ENCODE measurements at regions not wholly inside any gene's neighbourhood (a gene's known extent, or its start where the extent isn't known, plus 50 kb on each side); places are given as distances from the start of the nearest gene placed in this dataset.

GRCh38 chr13:40476175-40476958 is 190.1 kb downstream of the FOXO1 start:
- no peak overlapping the region for H3K4me3 ChIP-seq (ENCODE audit: low read depth, low read length)
- H3K36me3 ChIP-seq (ENCODE audit: control insufficient read depth in 1 of 2, insufficient read depth in 2 of 2, low read length in 2 of 2): no peaks in the 10 kb centered on the region
- H3K79me2 ChIP-seq (ENCODE audit: control insufficient read depth, insufficient read depth, low read length, poor library complexity): no peaks in the 10 kb centered on the region
- peak; percentile 46 to 70 for DNase-seq
- no CpG with 5 or more reads among the region's 4 CpGs for WGBS (ENCODE audit: extremely low coverage, insufficient coverage, insufficient read length)
- H4K12ac ChIP-seq (ENCODE audit: low read depth, low read length): no peak overlapping the region
- H2BK120ac ChIP-seq (ENCODE audit: insufficient read depth, low read length, poor library complexity): no peak overlapping the region
- H3K79me1 ChIP-seq (ENCODE audit: low read length): peaks cover 10% of the 10 kb centered on the region
- no peak overlapping the region for H2AK5ac ChIP-seq (ENCODE audit: low read length)
- H3K27ac ChIP-seq (ENCODE audit: low read depth, low read length): no peak overlapping the region
- H3K14ac ChIP-seq (ENCODE audit: low read length): no peak overlapping the region
- no peak overlapping the region for H3K23ac ChIP-seq (ENCODE audit: low read length)
- no peak overlapping the region for H3K4ac ChIP-seq (ENCODE audit: low read depth, low read length)
- H2AFZ ChIP-seq (ENCODE audit: insufficient read depth, low read length, poor library complexity): no peak overlapping the region
- no peak overlapping the region for H4K8ac ChIP-seq (ENCODE audit: low read depth, low read length)
- no peak overlapping the region for H3K9ac ChIP-seq (ENCODE audit: low read length)
- H2BK5ac ChIP-seq (ENCODE audit: low read depth, low read length, poor library complexity): no peak overlapping the region
- no peaks in the 10 kb centered on the region for H3K9me3 ChIP-seq (ENCODE audit: insufficient read depth, low read depth, low read length)
- no peak overlapping the region for H2BK12ac ChIP-seq (ENCODE audit: low read length)
- no peaks in the 10 kb centered on the region for H3K27me3 ChIP-seq (ENCODE audit: insufficient read depth, low read length)
- no peak overlapping the region for H4K91ac ChIP-seq (ENCODE audit: low read depth, low read length)
- no peak overlapping the region for H3K4me2 ChIP-seq (ENCODE audit: low read length)
- peaks cover 15% of the 10 kb centered on the region in 2 experiments for H3K4me1 ChIP-seq (ENCODE audit: control insufficient read depth in 1 of 2, insufficient read depth in 2 of 2, low read length in 2 of 2)
- H3K18ac ChIP-seq (ENCODE audit: low read length): no peak overlapping the region

GRCh38 chr13:40477623-40478608 is 188.5 kb downstream of the FOXO1 start:
- H2AFZ ChIP-seq (ENCODE audit: insufficient read depth, low read length, poor library complexity): no peak overlapping the region
- peak overlapping the region; percentile 13 for H3K27ac ChIP-seq (ENCODE audit: low read depth, low read length)
- no CpG with 5 or more reads among the region's 17 CpGs for WGBS (ENCODE audit: extremely low coverage, insufficient coverage, insufficient read length)
- H3K4me1 ChIP-seq (ENCODE audit: control insufficient read depth in 1 of 2, insufficient read depth in 2 of 2, low read length in 2 of 2): peaks cover 15% of the 10 kb centered on the region in 2 experiments
- no peaks in the 10 kb centered on the region for H3K79me2 ChIP-seq (ENCODE audit: control insufficient read depth, insufficient read depth, low read length, poor library complexity)
- H3K14ac ChIP-seq (ENCODE audit: low read length): peak overlapping the region; percentile 1
- no peak overlapping the region for H2BK5ac ChIP-seq (ENCODE audit: low read depth, low read length, poor library complexity)
- H3K9ac ChIP-seq (ENCODE audit: low read length): no peak overlapping the region
- H4K12ac ChIP-seq (ENCODE audit: low read depth, low read length): no peak overlapping the region
- no peaks in the 10 kb centered on the region for H3K9me3 ChIP-seq (ENCODE audit: insufficient read depth, low read depth, low read length)
- DNase-seq: no peak
- no peak overlapping the region for H4K8ac ChIP-seq (ENCODE audit: low read depth, low read length)
- H2BK120ac ChIP-seq (ENCODE audit: insufficient read depth, low read length, poor library complexity): peak overlapping the region; percentile 0
- H4K91ac ChIP-seq (ENCODE audit: low read depth, low read length): no peak overlapping the region
- peaks cover 10% of the 10 kb centered on the region for H3K79me1 ChIP-seq (ENCODE audit: low read length)
- H3K4me3 ChIP-seq (ENCODE audit: low read depth, low read length): no peak overlapping the region
- no peak overlapping the region for H2AK5ac ChIP-seq (ENCODE audit: low read length)
- no peak overlapping the region for H3K23ac ChIP-seq (ENCODE audit: low read length)
- no peaks in the 10 kb centered on the region for H3K27me3 ChIP-seq (ENCODE audit: insufficient read depth, low read length)
- no peak overlapping the region for H3K4me2 ChIP-seq (ENCODE audit: low read length)
- no peak overlapping the region for H3K4ac ChIP-seq (ENCODE audit: low read depth, low read length)
- H3K36me3 ChIP-seq (ENCODE audit: control insufficient read depth in 1 of 2, insufficient read depth in 2 of 2, low read length in 2 of 2): no peaks in the 10 kb centered on the region
- no peak overlapping the region for H3K18ac ChIP-seq (ENCODE audit: low read length)
- no peak overlapping the region for H2BK12ac ChIP-seq (ENCODE audit: low read length)

GRCh38 chr13:40478775-40479174 is 187.7 kb downstream of the FOXO1 start:
- Histone ChIP-seq H4K91ac (ENCODE audit: low read depth, low read length) (no peak overlapping the region), H3K4me2 (ENCODE audit: low read length) (no peak overlapping the region), H3K79me2 (ENCODE audit: control insufficient read depth, insufficient read depth, low read length, poor library complexity) (no peaks in the 10 kb centered on the region), H3K23ac (ENCODE audit: low read length) (no peak overlapping the region), H2BK5ac (ENCODE audit: low read depth, low read length, poor library complexity) (no peak overlapping the region), H3K18ac (ENCODE audit: low read length) (no peak overlapping the region), H3K36me3 (ENCODE audit: control insufficient read depth in 1 of 2, insufficient read depth in 2 of 2, low read length in 2 of 2) (no peaks in the 10 kb centered on the region), H3K4me1 (ENCODE audit: control insufficient read depth in 1 of 2, insufficient read depth in 2 of 2, low read length in 2 of 2) (peaks cover 13 to 14% of the 10 kb centered on the region in 2 experiments), H3K27me3 (ENCODE audit: insufficient read depth, low read length) (no peaks in the 10 kb centered on the region), H2AK5ac (ENCODE audit: low read length) (no peak overlapping the region), H3K4ac (ENCODE audit: low read depth, low read length) (no peak overlapping the region), H2BK12ac (ENCODE audit: low read length) (no peak overlapping the region), H2BK120ac (ENCODE audit: insufficient read depth, low read length, poor library complexity) (no peak overlapping the region), H2AFZ (ENCODE audit: insufficient read depth, low read length, poor library complexity) (no peak overlapping the region), H3K4me3 (ENCODE audit: low read depth, low read length) (no peak overlapping the region), H3K14ac (ENCODE audit: low read length) (no peak overlapping the region), H3K79me1 (ENCODE audit: low read length) (peaks cover 10% of the 10 kb centered on the region), H4K8ac (ENCODE audit: low read depth, low read length) (no peak overlapping the region), H3K27ac (ENCODE audit: low read depth, low read length) (no peak overlapping the region), H4K12ac (ENCODE audit: low read depth, low read length) (no peak overlapping the region), H3K9ac (ENCODE audit: low read length) (no peak overlapping the region), H3K9me3 (ENCODE audit: insufficient read depth, low read depth, low read length) (no peaks in the 10 kb centered on the region)
- WGBS (ENCODE audit: extremely low coverage, insufficient coverage, insufficient read length): no CpG with 5 or more reads among the region's 7 CpGs
- DNase-seq: no peak

- H3K27ac ChIP-seq (ENCODE audit: low read depth, low read length): no peak overlapping the region
- peak overlapping the region; percentile 54 for H2AK5ac ChIP-seq (ENCODE audit: low read length)
- no CpG with 5 or more reads among the region's 28 CpGs for WGBS (ENCODE audit: extremely low coverage, insufficient coverage, insufficient read length)
- no peak overlapping the region for H2AFZ ChIP-seq (ENCODE audit: insufficient read depth, low read length, poor library complexity)
- peak overlapping the region; percentile 25 for H2BK120ac ChIP-seq (ENCODE audit: insufficient read depth, low read length, poor library complexity)
- no peak for DNase-seq
- H3K9ac ChIP-seq (ENCODE audit: low read length): no peak overlapping the region
- H4K91ac ChIP-seq (ENCODE audit: low read depth, low read length): peak overlapping the region; percentile 50
- H3K18ac ChIP-seq (ENCODE audit: low read length): peak overlapping the region; percentile 33
- no peak overlapping the region for H3K4me3 ChIP-seq (ENCODE audit: low read depth, low read length)
- peak overlapping the region; percentile 65 for H3K14ac ChIP-seq (ENCODE audit: low read length)
- no peak overlapping the region for H3K4me2 ChIP-seq (ENCODE audit: low read length)
- peak overlapping the region; percentile 3 for H4K8ac ChIP-seq (ENCODE audit: low read depth, low read length)
- no peak overlapping the region for H3K23ac ChIP-seq (ENCODE audit: low read length)
- H2BK12ac ChIP-seq (ENCODE audit: low read length): peak overlapping the region; percentile 59
- no peak overlapping the region for H2BK5ac ChIP-seq (ENCODE audit: low read depth, low read length, poor library complexity)
- H4K12ac ChIP-seq (ENCODE audit: low read depth, low read length): no peak overlapping the region
- H3K79me2 ChIP-seq (ENCODE audit: control insufficient read depth, insufficient read depth, low read length, poor library complexity): no peaks in the 10 kb centered on the region
- peaks cover 8 to 11% of the 10 kb centered on the region in 2 experiments for H3K4me1 ChIP-seq (ENCODE audit: control insufficient read depth in 1 of 2, insufficient read depth in 2 of 2, low read length in 2 of 2)
- H3K36me3 ChIP-seq (ENCODE audit: control insufficient read depth in 1 of 2, insufficient read depth in 2 of 2, low read length in 2 of 2): no peaks in the 10 kb centered on the region
- no peaks in the 10 kb centered on the region for H3K9me3 ChIP-seq (ENCODE audit: insufficient read depth, low read depth, low read length)
- no peak overlapping the region for H3K4ac ChIP-seq (ENCODE audit: low read depth, low read length)
- H3K27me3 ChIP-seq (ENCODE audit: insufficient read depth, low read length): no peaks in the 10 kb centered on the region
- H3K79me1 ChIP-seq (ENCODE audit: low read length): peaks cover 9% of the 10 kb centered on the region
Observed at GRCh38 chr13:40479196-40479845, 187.1 kb downstream of the FOXO1 start.

Measured in trophoblast cell (in vitro differentiated cells and primary cell).